OCI-LY3 (cell line): ENCODE measurements at regions not wholly inside any gene's neighbourhood (a gene's known extent, or its start where the extent isn't known, plus 50 kb on each side); places are given as distances from the start of the nearest gene placed in this dataset.

Experiments used
- H2AFZ ChIP-seq: fragments of 200-600, 300-600 bp; shearing (Covaris generic); 2 replicates; pipeline ENCODE4 v1.6.0; 2014; ENCODE audit warnings: antibody characterized with exemption, low read depth, low read length
- H3K27ac ChIP-seq: fragments of 200-600, 300-600 bp; sonication (generic); 2 replicates; pipeline ENCODE4 v1.5.1; 2014; ENCODE audit warnings: mild to moderate bottlenecking, low read length, moderate library complexity, mixed read lengths
- H3K27me3 ChIP-seq: fragments of 200-600, 300-600 bp; sonication (generic); 2 replicates; pipeline ENCODE4 v1.6.1; 2014; ENCODE audit warnings: low read depth, low read length, mixed read lengths
- H3K36me3 ChIP-seq: fragments of 200-600, 300-600 bp; sonication (generic); replicated peaks from 2 replicates; pipeline ENCODE3; 2014; ENCODE audit warnings: low read depth, low read length, mixed read lengths
- H3K4me1 ChIP-seq: fragments of 300-600, 200-600 bp; sonication (generic); 2 replicates; pipeline ENCODE4 v1.6.1; 2014; ENCODE audit warnings: low read length, mixed read lengths
- H3K4me2 ChIP-seq: fragments of 200-600, 300-600 bp; sonication (generic); 2 replicates; pipeline ENCODE4 v1.6.1; 2014; ENCODE audit warnings: low read length, mixed read lengths
- H3K4me3 ChIP-seq: fragments of 300-600, 200-600 bp; sonication (generic); 2 replicates; pipeline ENCODE4 v1.5.1; 2014; ENCODE audit warnings: antibody characterized with exemption, mild to moderate bottlenecking, low read length, moderate library complexity
- H3K79me2 ChIP-seq: fragments of 300-600, 200-600 bp; shearing (Covaris generic); 2 replicates; pipeline ENCODE4 v1.6.1; 2014; ENCODE audit warnings: mild to moderate bottlenecking, low read length, mixed read lengths
- H3K9ac ChIP-seq: fragments of 300-600, 200-600 bp; shearing (Covaris generic); 2 replicates; pipeline ENCODE4 v1.6.0; 2014; ENCODE audit warnings: mild to moderate bottlenecking, low read length, moderate library complexity
- H3K9me3 ChIP-seq: fragments of 200-600, 300-600 bp; shearing (Covaris generic); 2 replicates; pipeline ENCODE4 v1.6.1; 2014; ENCODE audit warnings: low read length, mixed read lengths; ENCODE audit not compliant: insufficient read depth
- H4K20me1 ChIP-seq: fragments of 200-600, 300-600 bp; sonication (generic); 2 replicates; pipeline ENCODE4 v1.6.1; 2016; ENCODE audit warnings: low read length, mixed read lengths; ENCODE audit not compliant: insufficient read depth
- EZH2phosphoT487 ChIP-seq: fragments of 200-600 bp; shearing (Covaris generic); IDR thresholded peaks from 2 replicates; pipeline ENCODE4 v1.6.1; 2018; ENCODE audit warnings: antibody characterized with exemption, mixed run types, low read depth
- TF ChIP-seq, protein P1 (sequence below): fragments of 200-600, 300-600 bp; sonication (generic); IDR thresholded peaks from 2 replicates; pipeline ENCODE4 v1.5.1; 2014; ENCODE audit warnings: antibody characterized with exemption, low read length, low read depth

DNA sequence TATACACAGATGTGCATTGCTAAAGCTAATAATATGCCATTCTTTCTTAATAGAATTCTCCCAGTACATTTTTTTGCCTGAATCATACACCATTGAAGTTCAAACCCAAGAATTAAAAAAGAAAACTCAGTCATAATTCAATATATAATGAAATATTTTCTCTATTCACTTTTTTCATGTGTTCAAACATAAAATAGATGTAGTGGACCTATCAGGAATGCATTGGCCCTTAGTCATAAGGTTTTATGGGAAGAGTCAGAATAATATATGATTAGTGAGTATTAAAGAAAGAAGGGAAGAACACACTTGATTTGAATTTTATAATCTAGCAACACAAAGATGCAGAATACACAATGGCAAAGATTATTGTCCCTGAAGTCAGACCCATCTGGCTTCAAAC is 297.0 kb upstream of the COL3A1 start:
- Histone ChIP-seq H3K4me3 (no peak overlapping the region), H3K9me3 (no peaks in the 10 kb centered on the region), H3K9ac (no peak overlapping the region), H3K4me2 (no peak overlapping the region), H3K4me1 (peaks cover 7% of the 10 kb centered on the region), H4K20me1 (no peaks in the 10 kb centered on the region), H3K27me3 (no peaks in the 10 kb centered on the region), H3K36me3 (no peaks in the 10 kb centered on the region), H2AFZ (no peak overlapping the region), H3K27ac (no peak overlapping the region), H3K79me2 (no peaks in the 10 kb centered on the region)
- TF ChIP-seq, protein P1, sequence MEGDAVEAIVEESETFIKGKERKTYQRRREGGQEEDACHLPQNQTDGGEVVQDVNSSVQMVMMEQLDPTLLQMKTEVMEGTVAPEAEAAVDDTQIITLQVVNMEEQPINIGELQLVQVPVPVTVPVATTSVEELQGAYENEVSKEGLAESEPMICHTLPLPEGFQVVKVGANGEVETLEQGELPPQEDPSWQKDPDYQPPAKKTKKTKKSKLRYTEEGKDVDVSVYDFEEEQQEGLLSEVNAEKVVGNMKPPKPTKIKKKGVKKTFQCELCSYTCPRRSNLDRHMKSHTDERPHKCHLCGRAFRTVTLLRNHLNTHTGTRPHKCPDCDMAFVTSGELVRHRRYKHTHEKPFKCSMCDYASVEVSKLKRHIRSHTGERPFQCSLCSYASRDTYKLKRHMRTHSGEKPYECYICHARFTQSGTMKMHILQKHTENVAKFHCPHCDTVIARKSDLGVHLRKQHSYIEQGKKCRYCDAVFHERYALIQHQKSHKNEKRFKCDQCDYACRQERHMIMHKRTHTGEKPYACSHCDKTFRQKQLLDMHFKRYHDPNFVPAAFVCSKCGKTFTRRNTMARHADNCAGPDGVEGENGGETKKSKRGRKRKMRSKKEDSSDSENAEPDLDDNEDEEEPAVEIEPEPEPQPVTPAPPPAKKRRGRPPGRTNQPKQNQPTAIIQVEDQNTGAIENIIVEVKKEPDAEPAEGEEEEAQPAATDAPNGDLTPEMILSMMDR = no peak
- no peak for TF ChIP-seq EZH2phosphoT487

DNA sequence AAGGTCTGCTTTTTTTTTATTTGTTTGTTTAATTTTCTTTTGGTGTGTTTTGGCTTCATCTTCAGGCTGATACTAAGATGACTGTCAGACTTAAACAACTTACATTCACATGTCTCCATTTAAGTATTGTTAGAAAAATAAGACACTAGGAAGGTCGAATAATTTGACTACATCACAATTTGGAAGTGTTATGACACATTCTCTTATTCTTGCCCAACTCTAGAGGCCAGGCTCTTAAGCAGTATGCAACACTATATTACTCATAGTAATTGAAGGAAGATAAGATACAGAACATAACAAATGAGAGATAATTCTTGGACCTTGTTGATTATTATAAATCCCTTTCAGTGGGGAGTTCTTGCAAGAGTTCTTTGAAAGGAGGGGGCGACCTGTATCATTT is 295.3 kb upstream of the COL3A1 start:
- H2AFZ ChIP-seq = no peak overlapping the region
- H3K9ac ChIP-seq = no peak overlapping the region
- H4K20me1 ChIP-seq = no peaks in the 10 kb centered on the region
- no peak overlapping the region for H3K4me3 ChIP-seq
- no peaks in the 10 kb centered on the region for H3K9me3 ChIP-seq
- peaks cover 7% of the 10 kb centered on the region for H3K4me1 ChIP-seq
- no peak overlapping the region for H3K27ac ChIP-seq
- H3K36me3 ChIP-seq = no peaks in the 10 kb centered on the region
- H3K4me2 ChIP-seq = no peak overlapping the region
- no peaks in the 10 kb centered on the region for H3K27me3 ChIP-seq
- TF ChIP-seq EZH2phosphoT487 = no peak
- TF ChIP-seq, protein P1 = no peak
- no peaks in the 10 kb centered on the region for H3K79me2 ChIP-seq

DNA sequence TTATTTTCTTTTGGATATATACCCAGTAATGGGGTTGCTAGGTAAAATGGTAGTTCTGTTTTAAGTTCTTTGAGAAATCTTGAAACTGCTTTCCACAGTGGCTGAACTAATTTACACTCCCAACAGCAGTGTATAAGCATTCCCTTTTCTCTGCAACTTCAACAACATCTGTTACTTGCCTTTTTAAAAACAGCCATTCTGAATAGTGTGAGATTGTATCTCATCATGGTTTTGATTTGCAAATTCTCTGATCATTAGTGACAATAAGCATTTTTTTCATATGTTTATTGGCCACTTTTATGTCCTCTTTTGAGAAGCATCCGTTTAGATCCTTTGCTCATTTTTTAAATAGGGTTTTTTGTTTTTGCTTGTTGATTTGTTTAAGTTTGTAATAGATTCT is 291.3 kb upstream of the COL3A1 start:
- H3K9me3 ChIP-seq = no peaks in the 10 kb centered on the region
- no peaks in the 10 kb centered on the region for H3K79me2 ChIP-seq
- H3K4me3 ChIP-seq = no peak overlapping the region
- H3K9ac ChIP-seq = no peak overlapping the region
- H3K4me2 ChIP-seq = no peak overlapping the region
- TF ChIP-seq, protein P1 = no peak
- TF ChIP-seq EZH2phosphoT487 = no peak
- H2AFZ ChIP-seq = no peak overlapping the region
- H3K27me3 ChIP-seq = no peaks in the 10 kb centered on the region
- no peak overlapping the region for H3K27ac ChIP-seq
- no peaks in the 10 kb centered on the region for H3K36me3 ChIP-seq
- no peaks in the 10 kb centered on the region for H3K4me1 ChIP-seq
- H4K20me1 ChIP-seq = no peaks in the 10 kb centered on the region

DNA sequence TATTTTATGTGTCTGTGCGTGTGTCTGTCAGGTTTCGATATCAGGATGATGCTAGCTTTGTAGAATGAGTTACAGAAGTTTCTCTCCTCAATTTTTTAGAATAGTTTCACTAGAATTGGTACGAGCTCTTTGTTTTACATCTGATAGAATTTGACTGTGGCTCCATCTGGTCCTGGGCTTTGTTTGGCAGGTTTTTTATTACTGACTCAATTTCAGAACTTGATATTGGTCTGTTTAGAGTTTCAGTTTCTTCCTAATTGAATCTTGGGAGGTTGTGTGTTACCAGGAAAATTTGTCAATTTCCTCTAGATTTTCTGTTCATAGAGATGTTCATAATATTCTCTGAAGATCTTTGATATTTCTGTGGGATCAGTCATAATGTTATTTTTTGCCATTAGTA is 289.4 kb upstream of the COL3A1 start:
- no peaks in the 10 kb centered on the region for H3K79me2 ChIP-seq
- H3K4me1 ChIP-seq = no peaks in the 10 kb centered on the region
- H3K4me3 ChIP-seq = no peak overlapping the region
- H2AFZ ChIP-seq = no peak overlapping the region
- no peak overlapping the region for H3K4me2 ChIP-seq
- H3K9me3 ChIP-seq = no peaks in the 10 kb centered on the region
- H3K27me3 ChIP-seq = no peaks in the 10 kb centered on the region
- TF ChIP-seq EZH2phosphoT487 = no peak
- TF ChIP-seq, protein P1 = no peak
- no peak overlapping the region for H3K9ac ChIP-seq
- no peaks in the 10 kb centered on the region for H4K20me1 ChIP-seq
- no peak overlapping the region for H3K27ac ChIP-seq
- no peaks in the 10 kb centered on the region for H3K36me3 ChIP-seq
